Stimulated activated CD8-positive, alpha-beta memory T cell treated with anti-CD3 and anti-CD28 coated beads, Interleukin-15, amount 100 ng/mL, for 48 hours (primary cell): ENCODE measurements at regions not wholly inside any gene's neighbourhood (a gene's known extent, or its start where the extent isn't known, plus 50 kb on each side); places are given as distances from the start of the nearest gene placed in this dataset.
"Not testable (repeated sequence)": the region's sequence is repeated elsewhere in the genome, so short reads cannot be mapped to it uniquely, and the experiment has no call there.

Experiments
- DNase-seq, 2 donors: peaks; one replicate each; pipeline ENCODE4 v3.0.0-alpha.2; 2020; ENCODE audit warnings: low read depth in 2 of 2

- no peak for DNase-seq
Measured at GRCh38 chrX:124426288-124427169, 80.2 kb downstream of the SH2D1A start.

- DNase-seq, result no peak
Measured at GRCh38 chrX:124433186-124433585, 86.8 kb downstream of the SH2D1A start.

GRCh38 chrX:124435616-124436015 is 89.3 kb downstream of the SH2D1A start:
- DNase-seq, result no peak

DNA sequence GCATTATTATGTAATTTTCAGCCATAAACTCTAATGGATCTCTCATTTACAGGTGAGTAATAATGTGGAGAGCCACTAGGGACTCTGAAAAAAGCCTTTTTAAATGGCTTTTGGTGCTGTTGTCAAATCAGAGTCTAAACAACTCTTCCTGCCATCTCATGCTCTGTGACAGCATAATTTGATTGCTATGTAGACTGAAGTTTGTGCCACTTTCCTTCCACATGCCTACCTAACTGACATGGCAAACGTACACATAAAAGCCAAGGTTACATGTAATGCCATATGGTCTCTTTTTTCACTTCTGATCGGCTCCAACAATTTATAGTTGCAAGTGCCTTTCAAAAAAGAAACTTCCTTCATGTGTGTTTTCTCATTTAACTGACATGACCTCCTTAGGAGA is 94.3 kb downstream of the SH2D1A start:
- no peak for DNase-seq

DNA sequence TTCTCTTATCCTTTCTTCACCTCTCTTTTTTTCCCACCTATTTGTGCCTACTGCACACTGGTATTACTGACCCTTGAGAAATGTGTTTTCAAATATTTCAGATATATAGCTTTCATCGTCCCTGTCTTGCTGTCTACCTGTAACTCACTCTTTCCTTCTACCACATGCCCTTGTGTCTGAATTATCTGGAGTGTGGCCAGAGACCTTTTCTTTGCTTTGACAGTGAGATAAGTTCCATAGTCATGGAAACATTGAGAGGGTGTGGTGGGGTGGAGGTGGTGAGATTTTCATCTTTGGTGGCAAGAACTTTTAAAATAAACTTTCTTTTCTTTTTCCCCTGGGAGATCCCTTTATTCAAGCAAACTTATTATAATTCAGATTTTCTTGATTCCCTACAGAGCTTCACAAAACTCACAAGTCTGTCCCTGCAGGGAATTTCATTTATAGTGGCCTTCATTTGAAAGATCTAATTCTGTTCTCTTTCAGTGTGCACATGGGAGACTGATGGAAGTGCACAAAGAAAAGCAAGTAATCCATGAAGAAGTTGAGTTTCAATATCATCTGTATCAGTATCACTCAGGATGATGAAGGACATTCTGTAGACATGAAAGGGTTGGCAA is 95.7 kb downstream of the SH2D1A start:
- DNase-seq, result no peak

DNA sequence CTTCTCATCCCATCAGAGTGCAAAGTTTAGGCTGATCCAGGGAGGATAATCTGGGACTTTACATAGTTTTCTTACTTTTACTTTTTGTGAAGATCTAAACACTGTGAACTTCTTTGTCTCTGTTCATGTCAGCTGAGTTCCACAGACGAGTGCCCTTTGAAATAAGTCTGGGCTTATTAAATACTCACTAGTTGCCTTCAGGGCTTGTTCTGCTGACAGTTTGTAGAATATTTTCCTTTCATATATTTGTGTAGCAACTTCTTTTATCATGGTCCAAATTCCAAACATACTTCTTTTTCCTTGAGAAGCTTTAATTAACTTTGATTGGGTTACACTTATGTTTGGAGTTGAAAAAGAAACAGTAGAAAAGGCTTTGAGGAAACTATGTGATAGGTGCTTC is 109.6 kb downstream of the SH2D1A start:
- DNase-seq, result no peak

DNA sequence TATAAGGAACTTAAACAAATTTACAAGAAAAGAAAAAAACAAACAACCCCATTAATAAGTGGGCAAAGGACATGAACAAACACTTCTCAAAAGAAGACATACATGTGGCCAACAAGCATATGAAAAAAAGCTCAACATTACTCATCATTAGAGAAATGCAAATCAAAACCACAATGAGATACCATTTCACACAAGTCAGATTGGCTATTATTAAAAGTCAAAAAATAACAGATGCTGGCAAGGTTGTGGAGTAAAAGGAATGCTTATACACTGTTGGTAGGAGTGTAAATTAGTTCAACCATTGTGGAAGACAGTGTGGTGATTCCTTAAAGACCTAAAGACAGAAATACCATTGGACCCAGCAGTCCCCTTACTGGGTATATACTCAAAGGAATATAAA is 113.5 kb downstream of the SH2D1A start:
- DNase-seq, result not testable (repeated sequence)

DNA sequence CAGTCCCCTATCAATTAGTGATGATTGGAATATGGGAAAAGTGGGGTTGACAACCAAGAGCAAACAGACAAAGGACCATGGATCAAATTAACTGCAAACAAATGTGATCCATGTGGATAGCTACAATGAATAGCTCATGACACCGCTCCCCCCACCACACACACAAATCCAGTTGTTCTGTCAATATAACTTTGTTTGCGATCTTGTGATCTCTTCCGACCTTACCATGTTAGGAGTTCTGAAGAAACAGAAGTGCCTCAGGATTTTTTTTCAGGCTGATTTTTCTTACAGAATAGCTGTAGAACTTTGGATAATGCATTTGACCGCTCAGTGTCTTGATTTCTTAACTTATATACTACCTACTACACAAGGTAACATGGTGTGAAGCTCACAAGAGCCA is 116.6 kb downstream of the SH2D1A start:
- no peak for DNase-seq

- no peak for DNase-seq
Measured at GRCh38 chrX:124467202-124467601, 120.8 kb downstream of the SH2D1A start.

DNA sequence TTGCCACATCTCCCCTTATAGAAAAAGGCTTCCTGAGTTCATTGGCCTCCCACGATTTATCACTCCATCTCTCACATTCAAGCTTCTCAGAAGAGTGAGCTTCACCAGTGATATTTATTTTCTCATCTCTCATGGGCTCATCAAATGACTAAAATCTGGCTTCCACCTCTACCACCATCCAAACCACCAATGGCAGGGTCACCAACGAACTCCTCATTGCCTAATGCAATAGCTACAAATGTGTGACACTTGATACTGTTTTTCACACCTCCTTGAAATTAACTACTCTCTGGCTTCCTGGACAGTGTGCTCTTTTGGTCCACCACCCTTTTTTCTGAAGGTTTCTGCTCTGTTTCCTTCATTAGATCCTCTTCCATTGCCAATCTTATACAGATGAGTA is 129.0 kb downstream of the SH2D1A start:
- DNase-seq, result no peak

GRCh38 chrX:124476562-124476961 is 130.2 kb downstream of the SH2D1A start:
- DNase-seq, result no peak

DNA sequence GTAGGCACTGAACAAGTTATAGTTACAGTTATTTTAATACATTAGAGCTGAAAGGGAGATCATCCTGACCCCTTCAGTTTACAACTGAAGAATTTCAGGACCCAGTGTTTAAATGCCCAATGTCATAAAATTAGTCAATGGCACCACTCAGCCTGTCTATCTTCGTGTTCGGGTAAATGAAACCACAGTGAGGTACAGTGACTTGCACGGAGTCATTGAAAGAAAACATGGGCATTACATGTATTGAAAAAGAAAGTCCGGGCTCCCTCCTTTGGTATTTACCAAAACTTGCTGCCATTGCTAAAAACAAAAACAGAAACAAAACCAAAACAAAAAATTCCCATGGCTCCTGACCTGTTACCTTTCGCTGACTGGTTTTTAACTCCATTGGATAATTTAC is 131.7 kb downstream of the SH2D1A start:
- no peak for DNase-seq

GRCh38 chrX:124488412-124489161 is 142.2 kb downstream of the SH2D1A start:
- DNase-seq, result no peak

GRCh38 chrX:124493984-124494383 is 147.6 kb downstream of the SH2D1A start:
- no peak for DNase-seq

DNA sequence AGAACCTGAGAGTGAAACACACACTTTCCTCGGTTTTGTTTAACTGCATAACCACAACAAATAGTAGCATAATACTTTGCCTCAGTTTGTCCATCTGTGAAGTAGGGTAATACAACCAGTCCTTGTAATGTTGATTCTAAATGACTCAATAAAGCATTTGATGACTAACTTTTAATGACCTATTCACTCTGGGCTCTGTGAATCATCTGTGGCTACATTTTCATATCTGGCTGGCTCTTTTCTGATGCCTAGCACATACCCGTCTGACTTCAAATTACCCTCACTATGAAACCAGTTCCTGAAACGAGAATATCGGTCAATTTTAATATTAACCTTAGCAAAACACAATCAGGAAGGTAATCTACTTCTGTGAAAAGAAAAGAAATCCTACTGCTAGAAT is 151.0 kb downstream of the SH2D1A start:
- no peak for DNase-seq

GRCh38 chrX:124501586-124501985 is 155.2 kb downstream of the SH2D1A start:
- no peak for DNase-seq

DNA sequence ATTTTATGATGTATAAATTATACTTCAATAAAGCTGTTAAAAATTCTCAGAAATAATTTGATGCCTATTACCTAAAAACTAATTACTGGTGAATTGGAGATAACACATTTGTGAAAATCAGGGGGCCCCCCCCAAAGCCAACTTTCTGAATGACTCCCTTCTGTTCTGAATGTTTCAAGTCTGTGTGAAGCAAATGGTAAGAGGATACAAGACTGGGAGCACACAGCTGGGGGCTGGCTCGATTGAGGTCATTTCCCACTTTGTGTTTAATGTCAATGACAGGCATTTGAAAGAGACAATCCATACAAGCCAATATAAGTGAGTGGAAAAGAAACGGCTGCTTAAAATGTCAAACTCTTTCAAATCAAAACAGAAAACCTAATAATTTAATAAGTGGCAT is 155.8 kb downstream of the SH2D1A start:
- DNase-seq, result peak in 1 of 2 donors; percentile 2

DNA sequence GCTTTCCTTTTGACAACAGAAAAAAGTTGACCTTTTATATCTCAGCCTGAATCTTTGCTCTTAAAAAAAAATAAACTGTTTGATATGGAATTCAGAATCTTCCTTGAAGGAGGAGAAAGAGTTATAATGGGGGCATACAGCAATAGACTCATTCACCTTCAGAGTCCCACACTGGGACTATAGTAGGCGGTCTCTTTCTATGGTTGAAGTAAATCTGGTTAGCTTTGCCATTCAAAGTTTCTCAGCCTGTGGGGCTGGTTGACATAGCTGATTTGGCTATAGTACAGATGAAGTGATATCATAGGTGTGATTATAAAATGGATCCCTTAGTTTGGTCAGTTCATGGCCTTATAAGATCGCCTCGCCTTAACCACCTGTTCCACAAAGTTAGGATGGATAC is 156.2 kb downstream of the SH2D1A start:
- no peak for DNase-seq

GRCh38 chrX:124504111-124504983 is 158.0 kb downstream of the SH2D1A start:
- DNase-seq, result no peak

DNA sequence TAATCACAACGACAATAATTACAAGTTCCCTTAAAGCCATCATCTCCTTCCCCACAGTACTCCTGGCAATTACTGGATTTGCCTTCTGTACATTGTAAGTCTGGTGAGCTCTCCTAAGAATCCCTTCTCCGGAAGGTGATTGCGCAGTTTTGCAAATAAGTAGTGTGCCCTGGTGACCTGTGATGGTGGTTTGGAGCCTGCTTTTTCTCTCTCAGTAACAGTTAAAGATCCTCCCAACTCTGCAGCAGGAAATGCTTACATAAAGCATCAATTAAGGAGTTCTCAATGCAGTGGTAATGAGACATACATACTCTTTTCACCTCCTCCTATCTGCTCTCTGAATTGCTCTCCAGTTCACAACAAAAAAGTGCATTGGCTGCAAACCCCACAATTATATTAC is 159.7 kb downstream of the SH2D1A start:
- DNase-seq, result no peak

GRCh38 chrX:124507246-124507645 is 160.9 kb downstream of the SH2D1A start:
- DNase-seq, result no peak

DNA sequence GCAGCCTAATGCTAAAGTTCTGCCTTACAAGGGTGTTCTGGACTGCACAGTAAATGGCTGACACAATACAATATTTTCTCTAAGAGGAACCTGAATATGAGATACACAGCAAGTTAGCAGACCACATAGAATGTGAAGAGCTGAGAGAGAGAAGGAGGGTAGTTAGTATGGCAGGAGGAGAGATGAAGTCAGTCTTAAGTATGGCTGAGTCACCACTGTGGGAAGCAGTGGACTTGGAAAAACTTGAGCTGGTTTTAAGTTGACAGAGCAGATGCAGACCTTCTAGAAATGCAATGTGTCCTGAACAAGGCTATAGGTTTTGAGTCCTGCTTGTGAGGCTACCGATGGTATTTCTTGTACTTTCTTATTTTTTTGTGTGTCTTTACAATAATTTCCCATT is 172.5 kb downstream of the SH2D1A start:
- no peak for DNase-seq
